OCI-LY1 (cell line): ENCODE measurements at regions not wholly inside any gene's neighbourhood (a gene's known extent, or its start where the extent isn't known, plus 50 kb on each side); places are given as distances from the start of the nearest gene placed in this dataset.

Source experiments
- CTCF ChIP-seq: fragments of 200-600 bp; sonication (generic), shearing (Covaris generic); IDR thresholded peaks from 2 replicates; pipeline ENCODE4 v1.5.1; 2017; ENCODE audit warnings: mild to moderate bottlenecking, antibody characterized with exemption, low read length, moderate library complexity, mixed read lengths
- EZH2 ChIP-seq: fragments of 200-600 bp; sonication (generic), shearing (Covaris generic); IDR thresholded peaks from 2 replicates; pipeline ENCODE4 v1.8.0; 2017; ENCODE audit warnings: borderline replicate concordance, mixed run types, mild to moderate bottlenecking, antibody characterized with exemption, low read length, moderate library complexity, mixed read lengths

- TF ChIP-seq CTCF (no peak), EZH2 (no peak)
Measured at GRCh38 chr6:146999766-147000165, 204.5 kb upstream of the STXBP5 start.
